HG03378 (cell line): ENCODE measurements at regions not wholly inside any gene's neighbourhood (a gene's known extent, or its start where the extent isn't known, plus 50 kb on each side); places are given as distances from the start of the nearest gene placed in this dataset.

Experiments
- ATAC-seq: cut with Tn5 transposase; IDR thresholded peaks from one replicate; pipeline ENCODE4 v1.9.1; 2021; ENCODE audit warnings: mild to moderate bottlenecking, moderate library complexity; ENCODE audit not compliant: unreplicated experiment

DNA sequence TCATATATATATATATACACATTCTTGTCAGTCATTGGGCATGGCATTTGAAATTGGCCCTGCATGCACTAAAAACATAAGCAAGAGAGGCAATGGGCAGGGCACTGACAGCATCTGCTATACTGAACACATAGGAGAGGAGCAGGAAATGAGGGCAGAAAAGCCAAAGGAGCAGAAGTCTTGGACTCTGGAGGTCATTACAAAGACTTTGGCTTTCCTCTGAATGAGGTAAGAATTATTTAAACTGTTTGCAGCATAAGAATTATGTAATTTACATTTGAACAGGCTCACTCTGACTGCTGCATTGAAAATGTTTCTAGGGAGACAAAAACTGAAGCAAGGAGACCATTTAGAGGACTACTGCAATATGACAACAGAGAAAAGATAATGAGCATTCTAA is 396.5 kb downstream of the PRDM5 start:
- no peak for ATAC-seq

DNA sequence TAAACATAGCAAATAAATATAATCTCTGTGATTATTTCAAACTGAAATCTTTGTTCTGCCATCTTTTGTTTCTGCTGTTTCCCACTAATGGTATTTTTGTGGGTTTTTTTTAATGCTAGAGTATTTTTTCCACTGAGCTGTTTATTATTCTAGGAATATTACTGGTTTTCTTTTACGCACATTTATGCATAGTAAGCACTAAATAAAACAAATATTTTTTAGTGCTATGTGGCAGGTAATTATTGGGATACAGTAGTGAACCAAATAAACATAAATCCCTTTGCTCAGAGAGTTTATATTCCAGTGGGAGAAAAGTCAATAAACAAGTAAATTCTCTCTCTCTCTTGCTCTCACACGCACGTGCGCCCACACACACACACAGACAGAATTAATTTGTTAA is 397.4 kb downstream of the PRDM5 start:
- ATAC-seq, result no peak

- no peak for ATAC-seq
These were observed 398.3 kb downstream of the PRDM5 start for GRCh38 chr4:120524237-120524636.

DNA sequence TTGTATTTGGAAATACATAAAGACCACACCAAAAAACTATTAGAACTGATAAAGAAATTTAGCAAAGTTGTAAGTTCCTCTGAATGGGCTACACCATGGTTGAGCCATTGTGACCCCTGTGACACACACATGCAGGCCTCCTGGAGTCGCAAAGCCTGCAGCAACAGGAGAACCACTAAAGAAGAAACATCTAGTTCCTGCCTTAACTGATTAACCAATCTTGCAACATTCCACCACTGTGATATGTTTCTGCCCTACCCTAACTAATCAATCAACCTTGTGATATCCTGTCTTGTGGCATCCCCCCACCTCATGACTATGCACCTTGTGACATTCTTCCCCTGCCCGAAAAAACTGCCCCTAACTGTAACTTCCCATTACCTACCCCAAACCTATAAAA is 401.8 kb downstream of the PRDM5 start:
- no peak for ATAC-seq

DNA sequence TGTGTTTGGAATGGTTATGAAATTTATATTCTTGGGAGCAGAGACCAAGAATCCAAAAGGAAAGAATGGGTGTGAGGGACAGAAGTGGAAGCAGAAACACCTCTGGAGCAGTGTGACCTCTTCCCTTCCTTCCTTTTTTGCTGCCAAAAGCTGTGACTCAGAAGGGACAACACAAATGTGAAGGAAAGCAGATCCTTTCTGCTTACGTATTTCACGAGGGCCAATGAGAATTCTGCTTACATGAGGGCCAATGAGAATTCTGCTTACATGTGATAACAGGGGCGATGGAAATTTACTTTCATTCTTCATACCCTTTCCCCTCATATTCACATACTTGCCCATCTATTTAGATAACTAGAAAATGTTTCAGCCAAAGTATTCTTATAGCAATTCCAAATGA is 404.6 kb downstream of the PRDM5 start:
- no peak for ATAC-seq

GRCh38 chr4:120509719-120510118 is 412.8 kb downstream of the PRDM5 start:
- ATAC-seq, result no peak

DNA sequence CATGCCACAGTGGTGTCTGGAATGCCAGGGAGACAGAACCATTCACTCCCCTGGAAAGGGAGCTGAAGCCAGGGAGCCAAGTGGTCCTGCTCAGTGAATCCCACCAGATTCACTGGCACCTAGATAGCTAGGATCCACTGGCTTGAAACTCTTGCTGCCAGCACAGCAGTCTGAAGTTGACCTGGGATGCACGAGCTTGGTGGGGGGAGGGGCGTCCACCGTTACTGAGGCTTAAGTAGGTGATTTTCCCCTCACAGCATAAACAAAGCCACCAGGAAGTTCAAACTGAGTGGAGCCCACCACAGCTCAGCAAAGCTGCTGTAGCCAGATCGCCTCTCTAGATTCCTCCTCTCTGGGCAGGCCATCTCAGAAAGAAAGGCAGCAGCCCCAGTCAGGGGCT is 413.3 kb downstream of the PRDM5 start:
- no peak for ATAC-seq

DNA sequence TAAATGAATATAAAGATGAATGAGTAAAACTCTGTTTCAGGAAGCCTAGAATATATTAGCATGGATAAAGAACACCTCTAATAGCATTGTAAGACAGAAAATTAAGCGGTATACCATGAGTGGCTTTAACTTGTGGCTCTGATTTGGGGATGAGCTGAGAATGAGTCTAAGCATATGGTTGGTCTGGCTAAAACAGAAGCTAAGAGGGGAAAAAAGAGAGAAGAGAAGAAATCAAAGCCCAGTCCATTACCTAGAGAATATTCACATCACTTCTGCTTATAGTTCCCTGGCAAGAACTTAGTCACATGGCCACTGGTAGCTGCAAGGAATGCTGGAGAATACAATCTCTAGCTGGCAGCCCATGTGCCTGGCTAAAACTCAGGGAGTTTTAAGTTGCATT is 414.5 kb downstream of the PRDM5 start:
- ATAC-seq, result no peak

- ATAC-seq, result no peak
These were observed 416.0 kb downstream of the PRDM5 start for GRCh38 chr4:120506536-120506935.

DNA sequence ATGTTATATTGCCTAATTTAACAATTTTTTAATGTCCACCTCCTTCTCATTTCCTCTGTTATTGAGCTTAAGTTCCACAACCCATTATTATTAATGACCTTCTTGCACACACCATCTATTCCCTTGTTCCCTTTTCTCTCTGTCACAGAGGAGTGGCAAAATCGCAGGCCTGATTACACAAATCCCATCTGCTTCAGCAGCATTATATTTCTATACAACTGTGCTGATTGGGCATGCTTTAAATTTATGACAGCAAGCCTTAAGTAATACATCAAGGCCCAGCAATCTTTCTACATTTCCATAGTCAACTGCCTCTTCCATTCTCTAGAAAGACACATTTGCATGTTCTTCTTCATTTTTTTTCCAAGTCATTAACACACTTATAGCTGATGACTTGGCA is 423.8 kb downstream of the PRDM5 start:
- no peak for ATAC-seq

DNA sequence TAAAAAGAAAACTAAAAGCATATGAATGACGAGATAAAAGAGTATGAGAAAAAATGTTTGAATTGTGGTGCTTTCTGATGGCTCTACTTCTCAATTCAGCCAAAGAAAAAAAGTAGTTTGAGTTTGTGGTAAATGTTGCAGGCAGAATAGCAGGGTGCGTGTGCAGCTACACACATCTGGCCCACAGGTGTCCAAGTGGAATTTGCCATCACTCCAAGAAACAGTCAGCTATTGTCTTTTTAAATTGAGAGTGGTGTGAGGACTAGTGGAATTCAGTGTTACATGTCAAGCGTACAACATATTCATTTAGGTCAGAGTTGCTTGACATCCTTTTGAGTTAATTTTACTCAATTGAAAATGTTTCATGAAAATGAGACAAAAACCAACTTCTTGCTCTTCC is 424.8 kb upstream of the MAD2L1 start:
- no peak for ATAC-seq

DNA sequence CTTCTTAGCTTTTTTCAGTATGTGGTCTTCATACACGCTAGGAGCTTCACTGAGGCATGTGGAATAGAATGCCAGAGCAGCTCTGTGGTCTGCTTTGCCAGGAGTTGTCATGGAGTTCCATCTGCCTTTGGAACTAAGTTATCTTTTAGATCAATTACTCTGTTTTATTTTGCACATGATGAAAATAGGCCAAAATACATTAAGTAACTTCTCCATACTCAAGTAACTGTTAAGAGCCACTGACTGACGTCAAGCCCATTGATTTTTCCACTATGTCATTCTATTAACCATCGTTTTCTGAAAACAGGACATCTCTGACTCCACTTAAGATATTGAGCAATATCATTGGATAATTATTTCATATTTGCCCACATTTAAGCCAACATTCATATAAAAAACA is 415.1 kb upstream of the MAD2L1 start:
- ATAC-seq, result no peak

GRCh38 chr4:120472447-120473131 is 405.9 kb upstream of the MAD2L1 start:
- ATAC-seq, result no peak

GRCh38 chr4:120466429-120466828 is 399.8 kb upstream of the MAD2L1 start:
- no peak for ATAC-seq

- ATAC-seq, result no peak
These were observed 388.1 kb upstream of the MAD2L1 start for GRCh38 chr4:120454788-120455187.

DNA sequence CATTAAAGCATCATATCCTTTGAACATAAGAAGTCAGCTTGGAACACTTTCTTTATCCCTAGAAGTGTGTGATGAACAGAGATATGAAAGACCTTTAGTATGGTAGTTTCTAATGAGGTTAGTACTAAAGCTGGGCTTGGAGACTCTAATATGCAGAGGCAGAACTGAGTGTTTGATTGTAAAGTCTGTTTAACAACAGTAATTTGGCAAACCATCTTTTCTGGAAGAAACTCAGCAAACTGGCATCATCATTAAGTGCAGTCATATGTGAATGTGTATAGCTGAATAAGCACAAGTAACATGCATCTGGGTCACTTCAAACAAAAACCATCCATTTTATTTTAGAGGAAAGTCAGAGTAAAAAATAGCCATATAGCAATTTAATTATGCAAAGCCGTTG is 385.9 kb upstream of the MAD2L1 start:
- no peak for ATAC-seq

- ATAC-seq, result no peak
These were observed 385.4 kb upstream of the MAD2L1 start for GRCh38 chr4:120452001-120452400.

DNA sequence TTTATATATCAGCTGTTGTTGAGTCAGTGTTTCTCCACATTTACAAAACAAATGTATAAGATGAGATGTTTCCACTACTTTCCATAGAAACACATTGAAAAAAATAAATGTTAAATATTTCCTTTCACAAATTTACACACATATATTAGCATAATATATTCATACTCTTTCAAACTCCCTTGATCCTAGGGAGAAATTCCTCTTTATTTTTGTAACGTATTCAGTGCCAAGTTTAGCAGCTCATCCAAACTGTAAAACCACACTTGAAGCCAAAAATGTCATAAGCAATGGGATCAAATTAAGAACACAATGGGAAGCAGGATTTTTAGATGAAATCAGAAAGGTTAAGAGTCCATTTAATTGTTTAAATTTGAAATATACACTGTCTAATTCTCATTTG is 381.1 kb upstream of the MAD2L1 start:
- ATAC-seq, result no peak

DNA sequence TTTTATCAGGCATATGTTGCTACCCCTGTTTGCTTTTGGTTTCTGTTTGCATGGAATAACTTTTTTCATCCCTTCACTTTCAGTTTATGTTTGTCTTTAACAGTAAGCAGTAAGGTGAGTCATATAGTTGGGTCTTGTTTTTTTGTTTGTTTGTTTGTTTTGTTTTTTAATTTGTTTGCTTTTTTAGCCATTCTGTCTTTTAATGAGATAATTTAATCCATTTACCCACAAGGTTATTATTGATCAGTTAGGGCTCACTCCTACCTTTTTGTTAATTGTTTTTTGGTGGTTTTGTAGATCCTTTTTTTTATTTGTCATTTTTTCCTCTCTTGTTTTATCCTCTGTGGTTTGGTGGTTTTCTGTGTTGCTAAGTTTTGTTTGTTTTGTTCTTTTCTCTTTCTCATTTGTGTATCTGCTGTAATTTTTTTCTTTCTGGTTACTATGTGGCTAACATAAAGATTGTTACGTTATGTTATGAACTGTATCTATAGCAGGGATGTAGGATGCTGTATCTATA is 379.5 kb upstream of the MAD2L1 start:
- peak; percentile 90 for ATAC-seq

DNA sequence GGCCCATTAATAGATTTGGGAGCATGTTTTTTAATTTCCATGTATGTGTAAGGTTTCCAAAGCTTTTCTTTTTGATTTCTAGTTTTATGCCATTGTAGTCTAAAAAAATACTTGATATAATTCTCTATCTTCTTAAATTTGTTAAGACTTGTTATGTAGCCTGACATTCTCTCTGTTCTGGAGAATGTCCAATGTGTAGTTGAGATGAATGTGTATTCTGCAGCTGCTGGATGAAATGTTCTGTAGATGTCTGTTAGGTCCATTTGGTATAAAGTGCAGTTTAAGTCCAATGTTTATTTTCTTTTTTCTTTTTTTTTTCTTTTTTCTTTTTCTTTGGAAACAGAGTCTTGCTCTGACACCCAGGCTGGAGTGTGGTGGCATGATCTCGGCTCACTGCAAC is 378.5 kb upstream of the MAD2L1 start:
- ATAC-seq, result no peak

DNA sequence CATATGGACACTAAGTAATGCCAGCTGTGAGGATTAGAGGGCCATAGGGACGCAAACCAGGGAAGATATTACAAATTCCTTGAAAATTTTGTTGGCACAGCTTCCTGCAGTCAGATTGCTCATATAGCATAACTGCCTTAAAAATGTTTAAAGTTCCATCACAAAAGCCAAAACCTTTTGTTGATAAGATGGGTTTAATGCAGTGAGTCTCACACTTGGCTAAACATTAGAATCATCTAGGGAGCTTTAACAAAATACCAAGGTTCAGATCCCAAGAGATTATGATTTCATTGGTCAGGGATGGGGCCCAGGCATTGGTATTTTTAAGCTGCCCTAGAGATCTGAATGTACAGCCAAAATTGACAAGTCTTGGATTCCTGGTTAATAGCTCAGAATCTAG is 376.5 kb upstream of the MAD2L1 start:
- ATAC-seq, result no peak

DNA sequence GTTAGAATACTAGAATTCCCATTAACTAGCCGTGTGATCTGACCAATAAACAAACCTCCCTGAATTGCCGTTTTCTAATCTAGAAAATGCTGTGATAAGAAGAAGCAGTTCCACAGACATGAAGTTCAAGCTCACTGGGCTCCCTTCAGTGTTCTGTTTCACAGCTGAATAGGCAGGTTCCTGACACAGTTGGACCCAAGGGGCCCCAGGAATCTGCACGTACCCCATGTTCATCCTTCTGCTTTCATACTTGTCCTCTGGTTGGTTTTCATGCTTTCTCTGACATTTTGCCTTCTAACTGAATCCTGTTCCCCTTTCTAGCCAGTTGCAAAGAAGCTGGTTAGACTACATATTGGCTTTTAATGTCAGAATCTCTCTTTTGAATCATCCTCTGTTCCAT is 374.1 kb upstream of the MAD2L1 start:
- ATAC-seq, result no peak

- ATAC-seq, result no peak
These were observed 368.5 kb upstream of the MAD2L1 start for GRCh38 chr4:120435179-120435578.
